IMR-90 (cell line): ENCODE measurements at regions not wholly inside any gene's neighbourhood (a gene's known extent, or its start where the extent isn't known, plus 50 kb on each side); places are given as distances from the start of the nearest gene placed in this dataset.

Source experiments
- ATAC-seq: fragments of 200-7000 bp; cut with Tn5 transposase; 2 replicates; pipeline ENCODE4 v1.9.1; 2020; ENCODE audit warnings: low read depth, mild to moderate bottlenecking, moderate library complexity
- BruUV-seq: library from RNA; stranded (reverse); fragments of 400-500 nt; replicated peaks from 2 replicates; lab custom pipeline; 2021; lab: Mats Ljungman, UMichigan
- CTCF ChIA-PET: fragments of 300-600 bp; formaldehyde crosslinking; extraction: SDS; loops from one replicate; lab custom pipeline; 2021; ENCODE audit warnings: antibody characterized with exemption; lab: Yijun Ruan, JAX
- POLR2A ChIA-PET: fragments of 300-600 bp; sonication (Branson Sonifier 250); formaldehyde crosslinking; loops from one replicate; lab custom pipeline; 2022; ENCODE audit warnings: antibody characterized with exemption; ENCODE audit not compliant: unreplicated experiment; lab: Charles Lee
- DNase-seq: peaks from one replicate; pipeline ENCODE4 v3.0.0; 2013
- H2AFZ ChIP-seq: replicated peaks from 2 replicates; pipeline ENCODE3; 2013; ENCODE audit warnings: low read length, mild to moderate bottlenecking; ENCODE audit not compliant: poor library complexity
- H2AK5ac ChIP-seq: 2 replicates; pipeline ENCODE4 v1.6.1; 2013; ENCODE audit warnings: low read depth, low read length, inconsistent platforms
- H2AK9ac ChIP-seq: replicated peaks from 2 replicates; pipeline ENCODE3; 2013; ENCODE audit warnings: mild to moderate bottlenecking, low read depth, low read length, moderate library complexity; ENCODE audit not compliant: poor library complexity
- H2BK120ac ChIP-seq: 2 replicates; pipeline ENCODE4 v1.6.1; 2013; ENCODE audit warnings: low read depth, low read length, inconsistent platforms
- H2BK15ac ChIP-seq: 3 replicates; pipeline ENCODE4 v1.6.1; 2013; ENCODE audit warnings: low read depth, low read length, inconsistent platforms
- H2BK20ac ChIP-seq: 2 replicates; pipeline ENCODE4 v1.6.1; 2013; ENCODE audit warnings: low read depth, mild to moderate bottlenecking, inconsistent platforms, low read length, moderate library complexity
- H2BK5ac ChIP-seq: 2 replicates; pipeline ENCODE4 v1.6.1; 2013; ENCODE audit warnings: mild to moderate bottlenecking, low read depth, low read length, inconsistent platforms; ENCODE audit not compliant: poor library complexity, severe bottlenecking
- H3K14ac ChIP-seq: replicated peaks from 2 replicates; pipeline ENCODE4 v1.6.1; 2013; ENCODE audit warnings: low read depth, low read length, inconsistent platforms
- H3K18ac ChIP-seq: 2 replicates; pipeline ENCODE4 v1.6.1; 2013; ENCODE audit warnings: low read depth, low read length, control low read depth
- H3K23ac ChIP-seq: 2 replicates; pipeline ENCODE4 v1.6.1; 2013; ENCODE audit warnings: low read depth, low read length, inconsistent platforms
- H3K27ac ChIP-seq: 2 replicates; pipeline ENCODE4 v1.5.1; 2013; ENCODE audit warnings: mild to moderate bottlenecking, control low read depth, low read length; ENCODE audit not compliant: insufficient read depth
- H3K27me3 ChIP-seq: 2 replicates; pipeline ENCODE4 v1.6.1; 2013; ENCODE audit warnings: low read length; ENCODE audit not compliant: control insufficient read depth, insufficient read depth
- H3K36me3 ChIP-seq: 2 replicates; pipeline ENCODE4 v1.6.1; 2013; ENCODE audit warnings: low read length, mixed read lengths; ENCODE audit not compliant: control insufficient read depth, insufficient read depth
- H3K4ac ChIP-seq: 2 replicates; pipeline ENCODE4 v1.6.1; 2013; ENCODE audit warnings: low read depth, low read length, inconsistent platforms
- H3K4me1 ChIP-seq: 2 replicates; pipeline ENCODE4 v1.6.1; 2013; ENCODE audit warnings: low read length, mixed read lengths; ENCODE audit not compliant: control insufficient read depth, insufficient read depth
- H3K4me2 ChIP-seq: 2 replicates; pipeline ENCODE4 v1.6.1; 2013; ENCODE audit warnings: low read depth, mild to moderate bottlenecking, control low read depth, low read length, moderate library complexity
- H3K4me3 ChIP-seq: 2 replicates; pipeline ENCODE4 v1.5.1; 2013; ENCODE audit warnings: low read depth, mild to moderate bottlenecking, control low read depth, low read length, moderate library complexity; ENCODE audit not compliant: insufficient read depth
- H3K56ac ChIP-seq: 2 replicates; pipeline ENCODE4 v1.6.1; 2013; ENCODE audit warnings: low read length, inconsistent platforms; ENCODE audit not compliant: insufficient read depth; ENCODE audit errors: extremely low read depth
- H3K79me1 ChIP-seq, 2 experiments: 2 replicates each; pipeline ENCODE4 v1.6.1; 2013; ENCODE audit warnings: low read length in 2 of 2, inconsistent platforms in 1 of 2, low read depth in 1 of 2
- H3K9ac ChIP-seq: 2 replicates; pipeline ENCODE4 v1.6.1; 2013; ENCODE audit warnings: low read depth, low read length, control low read depth
- H3K9me1 ChIP-seq: 2 replicates; pipeline ENCODE4 v1.6.1; 2013; ENCODE audit warnings: low read length, inconsistent platforms; ENCODE audit not compliant: insufficient read depth
- H3K9me3 ChIP-seq: 2 replicates; pipeline ENCODE4 v1.6.1; 2013; ENCODE audit warnings: low read length; ENCODE audit not compliant: control insufficient read depth, insufficient read depth
- H4K20me1 ChIP-seq: 2 replicates; pipeline ENCODE4 v1.6.1; 2013; ENCODE audit warnings: low read length, inconsistent platforms; ENCODE audit not compliant: insufficient read depth
- H4K5ac ChIP-seq: 2 replicates; pipeline ENCODE4 v1.6.1; 2013; ENCODE audit warnings: mild to moderate bottlenecking, low read depth, low read length, control low read depth
- H4K8ac ChIP-seq, 2 experiments: 2 replicates each; pipeline ENCODE4 v1.6.1; 2013; ENCODE audit warnings: low read depth in 2 of 2, low read length in 2 of 2, control low read depth in 1 of 2, inconsistent platforms in 1 of 2
- H4K91ac ChIP-seq: 2 replicates; pipeline ENCODE4 v1.6.1; 2013; ENCODE audit warnings: low read depth, low read length, inconsistent platforms; ENCODE audit not compliant: insufficient read depth
- BHLHE40 ChIP-seq: fragments of 150-350 bp; IDR thresholded peaks from 2 replicates; pipeline ENCODE4 v1.6.1; 2016; ENCODE audit warnings: mild to moderate bottlenecking, low read depth, low read length
- CEBPB ChIP-seq: IDR thresholded peaks from 2 replicates; pipeline ENCODE4 v1.6.1; 2012; ENCODE audit warnings: low read depth, low read length, improper control_type of control experiment
- CHD1 ChIP-seq: IDR thresholded peaks from 2 replicates; pipeline ENCODE4 v1.6.1; 2012; ENCODE audit warnings: low read depth, low read length, improper control_type of control experiment
- FOS ChIP-seq: fragments of 150-350 bp; IDR thresholded peaks from 2 replicates; pipeline ENCODE4 v1.6.1; 2016; ENCODE audit warnings: low read depth, low read length
- MAZ ChIP-seq: IDR thresholded peaks from 2 replicates; pipeline ENCODE4 v1.6.1; 2012; ENCODE audit warnings: low read depth, mild to moderate bottlenecking, low read length, improper control_type of control experiment, moderate library complexity, borderline replicate concordance
- MXI1 ChIP-seq: IDR thresholded peaks from 2 replicates; pipeline ENCODE4 v1.6.1; 2012; ENCODE audit warnings: low read depth, mild to moderate bottlenecking, low read length, moderate library complexity, borderline replicate concordance
- NFE2L2 ChIP-seq: fragments of 150-350 bp; IDR thresholded peaks from 2 replicates; pipeline ENCODE4 v1.6.1; 2016; ENCODE audit warnings: low read depth, mild to moderate bottlenecking, low read length
- POLR2A ChIP-seq: IDR thresholded peaks from 2 replicates; pipeline ENCODE4 v1.6.1; 2012; ENCODE audit warnings: mild to moderate bottlenecking, low read depth, low read length
- RCOR1 ChIP-seq: IDR thresholded peaks from 2 replicates; pipeline ENCODE4 v1.6.1; 2012; ENCODE audit warnings: mild to moderate bottlenecking, low read length, improper control_type of control experiment; ENCODE audit not compliant: insufficient replicate concordance
- RFX5 ChIP-seq: IDR thresholded peaks from 2 replicates; pipeline ENCODE4 v1.8.0; 2012; ENCODE audit warnings: low read depth, mild to moderate bottlenecking, low read length, moderate library complexity
- SMC3 ChIP-seq: fragments of 150-350 bp; IDR thresholded peaks from 2 replicates; pipeline ENCODE4 v1.6.1; 2016; ENCODE audit warnings: low read depth, mild to moderate bottlenecking, antibody characterized with exemption, low read length, moderate library complexity
- WGBS, 2 experiments: methylation state at CpG; one replicate each; pipeline versions ENCODE4 v1.1.5 to v1.1.7; 2013; ENCODE audit warnings: missing lambda C conversion rate in 2 of 2; ENCODE audit not compliant: insufficient read length in 1 of 2; ENCODE audit errors: extremely low coverage in 2 of 2; 5-methylcytosine and 5-hydroxymethylcytosine counted together
- dilution Hi-C: fragments of 300-500 bp; cut with HindIII; formaldehyde crosslinking; loops from one replicate; pipeline ENCODE4 v1.14.3; 2018; ENCODE audit warnings: low sequenced_read_pairs; ENCODE audit not compliant: unreplicated experiment
- in situ Hi-C: fragments of 300-500 bp; cut with MboI; formaldehyde crosslinking; loops from 3 replicates; pipeline ENCODE4 v1.14.3; 2019; ENCODE audit warnings: low sequenced_read_pairs, inconsistent platforms, mixed read lengths
- intact Hi-C: fragments of 100-400 bp; cut with micrococcal nuclease; formaldehyde crosslinking; loops from 2 replicates; pipeline ENCODE4 v1.10.0; 2022
- TF ChIP-seq, protein P1 (sequence below): conservative IDR thresholded peaks from 2 replicates; pipeline ENCODE4 v1.5.1; 2012; ENCODE audit warnings: mild to moderate bottlenecking, low read depth, low read length, improper control_type of control experiment
- TF ChIP-seq, protein P2 (sequence below): fragments of 150-350 bp; IDR thresholded peaks from 2 replicates; pipeline ENCODE4 v1.6.1; 2016; ENCODE audit warnings: low read depth, mild to moderate bottlenecking, low read length, moderate library complexity, borderline replicate concordance

DNA sequence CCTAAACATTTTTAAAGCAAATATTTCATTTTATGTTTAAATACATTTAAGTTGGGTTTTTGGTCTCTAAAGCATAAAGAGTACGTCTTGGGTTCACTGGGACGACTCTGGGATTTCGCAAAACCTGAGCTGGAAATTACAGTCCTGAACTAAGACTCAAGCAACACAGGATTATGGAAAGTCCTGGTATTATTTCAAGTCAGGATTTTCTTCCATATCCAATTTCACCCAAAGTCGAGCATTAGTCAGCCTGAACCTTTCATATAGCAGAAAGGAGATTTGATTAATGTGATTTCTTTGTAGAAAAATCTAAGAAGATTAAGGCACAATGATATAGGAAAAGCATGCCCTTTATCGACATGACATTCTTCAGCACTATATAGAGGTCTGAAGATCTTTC lies 100.0 kb downstream of the MTERF1 start:
- H4K5ac ChIP-seq, result no peak overlapping the region
- no peak overlapping the region for H3K14ac ChIP-seq
- no peak overlapping the region for H3K18ac ChIP-seq
- no peak overlapping the region for H3K56ac ChIP-seq
- no peak overlapping the region for H3K4me3 ChIP-seq
- no CpG with 5 or more reads among the region's 5 CpGs for WGBS, 2 experiments
- no peak overlapping the region for H2BK20ac ChIP-seq
- no peak overlapping the region for H3K4me2 ChIP-seq
- CTCF ChIA-PET, result no interaction called here
- H3K9me3 ChIP-seq, result no peaks in the 10 kb centered on the region
- no peak overlapping the region for H2AK9ac ChIP-seq
- no peak overlapping the region for H2BK120ac ChIP-seq
- intact Hi-C loops (loop anchor here (10.0 kb wide), 1 partner anchor 516 kb away; the partner anchor contains the start of gene FZD1), in situ Hi-C loops (loop anchor here (10.0 kb wide), 1 partner anchor 696 kb away; no protein-coding TSS in a partner anchor), dilution Hi-C loops (no loop called here)
- H4K8ac ChIP-seq, result no peak overlapping the region
- H3K4ac ChIP-seq, result no peak overlapping the region
- no peak for ATAC-seq
- no peak overlapping the region for H4K91ac ChIP-seq
- DNase-seq, result no peak
- H2AK5ac ChIP-seq, result no peak overlapping the region
- no peaks in the 10 kb centered on the region; the same call in 1 of the 2 replicates for H3K27me3 ChIP-seq
- H3K27ac ChIP-seq, result no peak overlapping the region
- no peak overlapping the region for H2BK15ac ChIP-seq
- H3K36me3 ChIP-seq, result no peaks in the 10 kb centered on the region
- H3K9ac ChIP-seq, result no peak overlapping the region
- no peak overlapping the region for H2AFZ ChIP-seq
- TF ChIP-seq MAZ (no peak), POLR2A (no peak), SMC3 (no peak), CHD1 (no peak), BHLHE40 (no peak), NFE2L2 (no peak), RCOR1 (no peak), RFX5 (no peak), FOS (no peak), CEBPB (no peak), MXI1 (no peak)
- TF ChIP-seq, protein P1, sequence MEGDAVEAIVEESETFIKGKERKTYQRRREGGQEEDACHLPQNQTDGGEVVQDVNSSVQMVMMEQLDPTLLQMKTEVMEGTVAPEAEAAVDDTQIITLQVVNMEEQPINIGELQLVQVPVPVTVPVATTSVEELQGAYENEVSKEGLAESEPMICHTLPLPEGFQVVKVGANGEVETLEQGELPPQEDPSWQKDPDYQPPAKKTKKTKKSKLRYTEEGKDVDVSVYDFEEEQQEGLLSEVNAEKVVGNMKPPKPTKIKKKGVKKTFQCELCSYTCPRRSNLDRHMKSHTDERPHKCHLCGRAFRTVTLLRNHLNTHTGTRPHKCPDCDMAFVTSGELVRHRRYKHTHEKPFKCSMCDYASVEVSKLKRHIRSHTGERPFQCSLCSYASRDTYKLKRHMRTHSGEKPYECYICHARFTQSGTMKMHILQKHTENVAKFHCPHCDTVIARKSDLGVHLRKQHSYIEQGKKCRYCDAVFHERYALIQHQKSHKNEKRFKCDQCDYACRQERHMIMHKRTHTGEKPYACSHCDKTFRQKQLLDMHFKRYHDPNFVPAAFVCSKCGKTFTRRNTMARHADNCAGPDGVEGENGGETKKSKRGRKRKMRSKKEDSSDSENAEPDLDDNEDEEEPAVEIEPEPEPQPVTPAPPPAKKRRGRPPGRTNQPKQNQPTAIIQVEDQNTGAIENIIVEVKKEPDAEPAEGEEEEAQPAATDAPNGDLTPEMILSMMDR, result no peak
- TF ChIP-seq, protein P2, sequence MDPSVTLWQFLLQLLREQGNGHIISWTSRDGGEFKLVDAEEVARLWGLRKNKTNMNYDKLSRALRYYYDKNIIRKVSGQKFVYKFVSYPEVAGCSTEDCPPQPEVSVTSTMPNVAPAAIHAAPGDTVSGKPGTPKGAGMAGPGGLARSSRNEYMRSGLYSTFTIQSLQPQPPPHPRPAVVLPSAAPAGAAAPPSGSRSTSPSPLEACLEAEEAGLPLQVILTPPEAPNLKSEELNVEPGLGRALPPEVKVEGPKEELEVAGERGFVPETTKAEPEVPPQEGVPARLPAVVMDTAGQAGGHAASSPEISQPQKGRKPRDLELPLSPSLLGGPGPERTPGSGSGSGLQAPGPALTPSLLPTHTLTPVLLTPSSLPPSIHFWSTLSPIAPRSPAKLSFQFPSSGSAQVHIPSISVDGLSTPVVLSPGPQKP, result no peak
- BruUV-seq, result no TSS peak
- no peak overlapping the region for H2BK5ac ChIP-seq
- POLR2A ChIA-PET, result no interaction called here
- no peaks in the 10 kb centered on the region for H3K4me1 ChIP-seq
- no peak overlapping the region for H3K23ac ChIP-seq
- no peaks in the 10 kb centered on the region for H4K20me1 ChIP-seq
- no peaks in the 10 kb centered on the region for H3K9me1 ChIP-seq
- no peaks in the 10 kb centered on the region for H3K79me1 ChIP-seq
